Activated T-helper 1 cell treated with anti-CD3 and anti-CD28 coated beads, Interleukin-12 subunit alpha, Interleukin-12 subunit beta, Interleukin-2, Interleukin-4 antibody, amounts not matched to agents 30 ng/mL and 10 ng/mL and 1 ng/mL, durations not matched to agents 14 hours and 24 hours and 36 hours (primary cell): ENCODE measurements at regions not wholly inside any gene's neighbourhood (a gene's known extent, or its start where the extent isn't known, plus 50 kb on each side); places are given as distances from the start of the nearest gene placed in this dataset.

Experiments
- DNase-seq: peaks from one replicate; pipeline ENCODE4 v3.0.0; 2021; ENCODE audit warnings: low spot score
- H3K27ac Mint-ChIP-seq: one replicate; pipeline ENCODE4 v1.8.0; 2021; ENCODE audit warnings: mild to moderate bottlenecking, mixed read lengths
- H3K27me3 Mint-ChIP-seq: one replicate; pipeline ENCODE4 v1.8.0; 2022; ENCODE audit warnings: mild to moderate bottlenecking, moderate library complexity, mixed read lengths; ENCODE audit not compliant: insufficient read depth
- H3K36me3 Mint-ChIP-seq: one replicate; pipeline ENCODE4 v1.8.0; 2021; ENCODE audit warnings: low read depth, mixed read lengths
- H3K4me1 Mint-ChIP-seq: one replicate; pipeline ENCODE4 v1.8.0; 2021; ENCODE audit warnings: low read depth, mixed read lengths
- H3K4me3 Mint-ChIP-seq: one replicate; pipeline ENCODE4 v1.8.0; 2021; ENCODE audit warnings: mild to moderate bottlenecking, moderate library complexity, mixed read lengths
- H3K9me3 Mint-ChIP-seq: one replicate; pipeline ENCODE4 v1.8.0; 2021; ENCODE audit warnings: mixed read lengths
- intact Hi-C: fragments of 100-400 bp; cut with micrococcal nuclease; formaldehyde crosslinking; loops from one replicate; pipeline ENCODE4 v1.15.1; 2024

DNA sequence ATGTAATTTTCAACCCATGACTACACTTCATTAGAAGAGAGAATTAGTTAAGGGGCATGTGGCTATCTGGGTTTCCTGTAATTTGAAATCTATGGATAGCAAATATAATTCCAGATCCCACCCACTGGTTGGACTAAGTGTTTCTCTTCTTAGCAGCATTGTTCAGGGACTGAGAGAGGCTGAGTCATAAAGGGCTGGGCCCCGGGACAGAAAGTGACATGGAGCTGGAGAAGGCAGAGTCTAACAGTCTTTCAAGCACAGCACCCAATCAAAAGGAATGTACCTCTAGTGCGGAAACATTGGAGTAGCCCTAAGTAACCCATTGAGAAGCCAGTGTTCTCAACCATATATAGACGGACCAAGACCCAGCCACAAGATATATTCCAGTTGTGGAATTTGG, 363.9 kb downstream of the DHX35 start:
- Mint-ChIP-seq H3K9me3 (no peaks in the 10 kb centered on the region), H3K27me3 (peaks cover 6% of the 10 kb centered on the region), H3K4me1 (no peaks in the 10 kb centered on the region), H3K4me3 (no peak overlapping the region), H3K36me3 (no peaks in the 10 kb centered on the region), H3K27ac (no peak overlapping the region)
- no peak for DNase-seq
- intact Hi-C loops: no loop called here

DNA sequence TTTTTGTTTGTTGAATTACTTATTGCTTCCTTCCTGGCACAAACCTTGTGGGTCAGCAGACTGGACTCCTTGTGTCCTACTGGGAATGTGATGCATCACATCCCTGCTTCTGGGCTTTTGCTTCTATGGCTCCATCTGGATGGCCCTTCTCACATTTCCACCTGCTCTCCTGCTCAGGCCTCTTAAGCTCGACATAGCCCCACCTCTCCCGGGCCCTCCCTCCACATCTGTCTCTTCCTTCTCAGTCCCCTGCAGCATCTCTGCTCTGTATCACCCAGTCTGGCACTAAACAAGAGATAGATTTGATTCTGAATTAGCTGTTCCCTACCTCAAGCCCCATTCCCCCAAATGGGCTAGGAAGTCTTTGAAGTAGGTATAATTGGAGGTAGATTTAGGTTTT, 356.8 kb downstream of the DHX35 start:
- Mint-ChIP-seq H3K4me3 (no peak overlapping the region), H3K36me3 (no peaks in the 10 kb centered on the region), H3K27me3 (peaks cover under 1% of the 10 kb centered on the region), H3K9me3 (no peaks in the 10 kb centered on the region), H3K4me1 (no peaks in the 10 kb centered on the region), H3K27ac (no peak overlapping the region)
- DNase-seq: no peak
- intact Hi-C loops: no loop called here

DNA sequence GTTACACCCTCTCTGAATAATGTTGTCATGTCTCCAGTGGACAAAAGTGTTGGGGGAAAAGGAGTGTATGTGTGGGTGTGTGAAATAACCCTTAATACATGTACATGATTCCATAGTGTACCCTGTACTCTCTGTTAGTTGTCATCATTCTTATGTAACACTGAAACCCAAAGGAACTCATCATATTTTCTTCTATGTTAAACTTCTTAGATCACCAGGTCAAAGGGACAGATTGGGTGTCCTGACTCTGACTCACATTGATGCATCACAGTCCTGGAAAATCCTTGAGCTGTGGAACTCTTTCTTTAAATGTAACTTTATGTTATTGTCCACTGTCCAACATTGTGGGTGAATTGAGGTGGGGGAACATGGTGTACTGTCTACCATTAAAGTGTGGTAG, 350.5 kb downstream of the DHX35 start:
- Mint-ChIP-seq H3K4me3 (no peak overlapping the region), H3K36me3 (no peaks in the 10 kb centered on the region), H3K9me3 (peaks cover 4% of the 10 kb centered on the region), H3K27ac (no peak overlapping the region), H3K27me3 (peaks cover 2% of the 10 kb centered on the region), H3K4me1 (no peaks in the 10 kb centered on the region)
- intact Hi-C loops: no loop called here
- DNase-seq: no peak

DNA sequence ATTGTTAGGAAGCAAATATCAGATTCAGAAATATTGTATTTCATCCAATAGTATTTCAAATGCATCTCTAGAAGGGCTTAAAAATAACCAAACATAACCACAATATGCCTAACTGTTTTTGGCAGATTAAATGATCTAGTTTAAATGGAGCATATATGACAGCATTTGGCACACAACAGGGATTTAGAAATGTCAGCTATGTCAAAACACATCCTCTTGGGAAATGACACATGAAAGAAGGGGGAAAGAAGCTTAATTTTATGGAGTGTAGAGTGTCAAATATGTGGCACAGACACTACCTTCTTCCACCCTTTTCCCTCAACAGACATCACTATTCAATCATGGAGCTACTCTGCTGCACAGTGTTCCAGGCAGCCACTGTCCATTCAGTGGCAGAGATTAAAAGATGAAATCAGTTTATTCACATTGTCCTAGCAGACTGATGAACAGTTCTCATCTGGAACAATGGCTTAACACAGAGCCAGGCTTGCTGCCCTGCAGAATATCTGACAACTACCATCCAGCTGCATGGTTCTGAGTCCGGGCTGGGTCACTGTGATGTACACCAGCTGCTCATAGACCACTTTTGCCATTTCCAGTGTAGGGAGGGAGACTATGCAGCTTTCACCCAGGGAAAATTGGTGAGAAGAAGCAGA, 349.8 kb downstream of the DHX35 start:
- DNase-seq: no peak
- H3K4me1 Mint-ChIP-seq: no peaks in the 10 kb centered on the region
- intact Hi-C loops: no loop called here
- H3K9me3 Mint-ChIP-seq: peaks cover 4% of the 10 kb centered on the region
- no peak overlapping the region for H3K27ac Mint-ChIP-seq
- H3K36me3 Mint-ChIP-seq: no peaks in the 10 kb centered on the region
- peaks cover 2% of the 10 kb centered on the region for H3K27me3 Mint-ChIP-seq
- H3K4me3 Mint-ChIP-seq: no peak overlapping the region

DNA sequence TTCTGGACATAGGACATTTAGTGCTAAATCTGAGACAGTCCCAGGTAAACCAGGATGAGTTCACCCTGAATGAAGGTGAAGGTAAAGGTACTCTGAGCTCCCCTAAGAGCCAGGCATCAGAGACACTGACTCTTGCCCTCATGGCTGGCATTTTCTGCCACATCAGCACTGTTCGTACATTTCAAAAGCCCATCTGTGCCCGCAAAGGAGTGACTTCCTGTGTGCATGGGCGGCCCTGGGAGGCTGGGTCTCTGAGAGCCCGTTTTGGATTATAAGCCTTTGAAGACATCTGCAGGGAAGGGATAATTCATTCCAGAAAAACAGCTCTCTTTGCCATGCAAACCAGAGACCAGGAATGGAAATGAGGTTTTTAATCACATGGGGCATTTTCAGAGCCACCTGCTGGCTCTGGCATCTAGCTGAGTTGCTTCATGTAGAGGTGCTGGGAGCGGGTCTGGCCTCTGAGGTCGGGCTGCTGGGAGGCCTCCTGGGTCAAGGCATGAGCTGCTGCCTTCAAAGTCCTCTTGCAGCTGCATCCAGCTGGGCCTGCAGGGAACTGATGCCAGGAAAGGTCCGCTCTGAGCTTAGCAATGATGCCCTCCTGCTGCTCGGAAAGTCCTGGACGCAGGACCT, 348.3 kb downstream of the DHX35 start:
- H3K4me3 Mint-ChIP-seq: no peak overlapping the region
- H3K27ac Mint-ChIP-seq: no peak overlapping the region
- peaks cover 4% of the 10 kb centered on the region for H3K9me3 Mint-ChIP-seq
- peaks cover 2% of the 10 kb centered on the region for H3K27me3 Mint-ChIP-seq
- DNase-seq: no peak
- no peaks in the 10 kb centered on the region for H3K4me1 Mint-ChIP-seq
- H3K36me3 Mint-ChIP-seq: no peaks in the 10 kb centered on the region
- intact Hi-C loops: no loop called here

DNA sequence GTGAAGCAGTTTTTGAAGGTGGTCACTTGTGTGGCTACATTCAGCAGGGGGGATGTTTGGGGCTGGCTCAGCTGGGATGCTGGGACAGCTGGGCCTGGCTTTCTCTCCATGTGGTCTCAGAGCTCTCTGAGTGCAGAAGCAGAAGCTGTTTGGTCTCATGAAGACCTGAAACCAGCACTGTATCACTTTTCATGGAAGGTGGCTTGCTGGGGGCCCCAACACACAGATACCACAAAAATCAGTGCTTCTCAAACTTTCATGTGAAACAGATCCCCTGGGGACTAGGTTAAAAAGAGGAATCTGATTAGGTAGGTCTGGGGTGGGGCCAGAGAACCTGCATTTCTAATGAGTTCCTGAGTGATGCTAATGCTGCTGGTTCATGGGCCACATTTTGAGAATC, 347.3 kb downstream of the DHX35 start:
- no peak for DNase-seq
- Mint-ChIP-seq H3K27ac (no peak overlapping the region), H3K36me3 (no peaks in the 10 kb centered on the region), H3K9me3 (peaks cover 4% of the 10 kb centered on the region), H3K27me3 (peaks cover 2% of the 10 kb centered on the region), H3K4me1 (no peaks in the 10 kb centered on the region), H3K4me3 (no peak overlapping the region)
- intact Hi-C loops: no loop called here

DNA sequence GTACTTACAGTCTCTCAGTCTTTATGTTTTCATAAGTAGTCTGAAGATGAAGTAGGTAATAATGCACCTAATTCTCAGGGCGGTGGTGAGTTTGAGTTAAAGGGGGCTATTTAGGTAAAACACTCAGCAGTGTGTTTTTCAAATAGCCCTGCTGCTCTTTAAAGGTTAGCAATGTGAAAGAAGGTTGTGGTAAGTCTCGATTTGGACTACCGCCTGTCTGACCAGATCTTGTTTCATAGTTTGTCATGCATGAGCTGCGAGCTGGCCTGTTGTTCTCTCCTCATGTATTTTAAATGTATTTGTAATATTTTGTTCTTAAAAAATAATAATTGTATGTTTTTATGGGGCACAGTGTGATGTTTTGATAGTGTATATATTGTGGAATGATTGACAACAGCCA, 340.2 kb downstream of the DHX35 start:
- Mint-ChIP-seq H3K4me1 (no peaks in the 10 kb centered on the region), H3K4me3 (no peak overlapping the region)
- intact Hi-C loops: no loop called here

DNA sequence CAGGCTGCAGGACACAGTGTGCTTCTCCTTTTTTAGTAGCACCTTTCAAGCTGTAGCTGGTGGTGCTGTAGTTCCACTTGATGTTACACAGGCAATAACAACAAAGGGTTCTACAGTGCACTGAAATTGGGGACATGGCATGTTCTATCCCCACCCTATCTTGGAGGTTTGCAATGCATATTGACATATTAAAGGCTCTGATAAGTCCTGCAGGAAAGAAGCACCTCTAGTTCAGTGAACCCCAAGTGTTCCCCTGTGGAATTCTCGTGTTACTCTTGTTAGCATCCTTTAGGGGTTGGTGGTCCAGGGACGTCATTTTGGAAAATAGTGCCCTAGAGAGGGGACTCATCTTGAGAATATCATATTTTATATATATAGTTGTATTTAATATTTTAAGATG, 337.6 kb downstream of the DHX35 start:
- Mint-ChIP-seq H3K27ac (no peak overlapping the region), H3K9me3 (no peaks in the 10 kb centered on the region), H3K36me3 (no peaks in the 10 kb centered on the region), H3K4me1 (no peaks in the 10 kb centered on the region), H3K27me3 (no peaks in the 10 kb centered on the region), H3K4me3 (no peak overlapping the region)
- no peak for DNase-seq
- intact Hi-C loops: no loop called here

More for the DNA sequence above, 340.2 kb downstream of the DHX35 start:
- no peak for DNase-seq
- Mint-ChIP-seq H3K27me3 (no peaks in the 10 kb centered on the region), H3K9me3 (no peaks in the 10 kb centered on the region), H3K36me3 (no peaks in the 10 kb centered on the region), H3K27ac (no peak overlapping the region)

DNA sequence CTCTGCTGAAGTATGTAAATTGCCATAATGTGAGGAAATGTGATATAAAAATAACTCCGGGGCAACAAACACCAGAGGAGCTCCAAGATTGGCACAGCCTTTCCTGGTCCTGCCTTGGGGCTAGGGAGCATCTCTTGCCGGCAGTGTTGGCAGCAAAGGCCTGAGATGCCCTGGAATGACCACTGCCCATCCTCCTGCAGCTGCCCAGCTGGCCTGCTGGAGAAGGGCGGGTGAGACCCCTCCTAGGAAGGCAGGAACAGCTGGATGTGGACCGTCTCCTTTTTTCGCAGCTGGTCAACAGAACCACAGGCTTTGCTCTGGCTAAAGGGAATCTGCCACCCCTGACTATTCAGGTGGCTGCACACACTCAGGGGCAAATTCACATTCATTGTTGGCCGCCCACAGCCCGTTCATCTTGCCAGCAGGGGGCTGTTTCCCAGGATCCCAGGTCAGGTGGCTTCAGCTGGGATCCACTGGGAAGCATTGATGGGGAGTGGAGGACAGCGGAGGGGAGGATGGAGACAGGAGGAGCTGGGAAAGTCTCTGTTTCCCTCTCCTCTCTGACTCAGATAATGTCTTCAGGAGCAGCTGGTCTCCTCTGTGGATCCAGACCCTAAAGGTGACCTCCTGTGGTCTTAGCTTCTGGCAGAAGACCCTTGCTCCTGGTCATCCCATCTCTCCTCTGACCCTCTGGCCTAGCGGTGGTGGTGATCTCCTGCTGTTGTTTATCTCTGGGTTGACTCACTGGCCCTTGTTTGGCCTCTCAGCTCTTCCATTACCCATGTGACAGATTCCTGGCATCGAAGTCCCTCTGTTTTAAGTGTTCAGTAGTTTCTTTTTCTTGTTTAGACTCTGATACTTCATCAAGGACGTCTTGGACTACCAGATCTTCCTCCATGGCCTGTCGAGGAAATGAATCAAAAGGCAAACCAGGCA, 336.7 kb downstream of the DHX35 start:
- H3K36me3 Mint-ChIP-seq: no peaks in the 10 kb centered on the region
- H3K4me1 Mint-ChIP-seq: no peaks in the 10 kb centered on the region
- H3K27me3 Mint-ChIP-seq: no peaks in the 10 kb centered on the region
- no peak overlapping the region for H3K27ac Mint-ChIP-seq
- no peaks in the 10 kb centered on the region for H3K9me3 Mint-ChIP-seq
- DNase-seq: no peak
- no peak overlapping the region for H3K4me3 Mint-ChIP-seq
- intact Hi-C loops: no loop called here

DNA sequence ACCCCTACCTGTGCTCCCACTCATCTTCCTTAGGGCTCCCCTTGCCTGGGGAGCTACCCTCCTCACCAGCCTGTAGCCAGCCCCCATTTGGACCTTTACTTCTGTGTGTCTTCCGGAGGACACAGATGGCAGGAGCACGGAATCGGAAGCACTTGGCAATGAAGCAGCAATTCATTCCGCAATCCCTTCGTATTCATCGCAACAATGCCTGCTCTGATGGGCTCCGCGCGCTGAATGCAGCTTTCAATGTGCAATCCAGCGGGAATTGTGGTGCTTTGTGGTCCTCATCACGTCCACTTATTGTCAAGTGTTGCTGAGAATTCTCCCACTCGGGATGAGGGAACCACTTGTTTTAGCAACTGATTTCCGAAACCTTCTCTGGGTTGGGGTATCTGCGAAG, 336.0 kb downstream of the DHX35 start:
- no peaks in the 10 kb centered on the region for H3K36me3 Mint-ChIP-seq
- no peak overlapping the region for H3K27ac Mint-ChIP-seq
- no peaks in the 10 kb centered on the region for H3K27me3 Mint-ChIP-seq
- intact Hi-C loops: no loop called here
- DNase-seq: no peak
- H3K9me3 Mint-ChIP-seq: no peaks in the 10 kb centered on the region
- no peaks in the 10 kb centered on the region for H3K4me1 Mint-ChIP-seq
- no peak overlapping the region for H3K4me3 Mint-ChIP-seq

DNA sequence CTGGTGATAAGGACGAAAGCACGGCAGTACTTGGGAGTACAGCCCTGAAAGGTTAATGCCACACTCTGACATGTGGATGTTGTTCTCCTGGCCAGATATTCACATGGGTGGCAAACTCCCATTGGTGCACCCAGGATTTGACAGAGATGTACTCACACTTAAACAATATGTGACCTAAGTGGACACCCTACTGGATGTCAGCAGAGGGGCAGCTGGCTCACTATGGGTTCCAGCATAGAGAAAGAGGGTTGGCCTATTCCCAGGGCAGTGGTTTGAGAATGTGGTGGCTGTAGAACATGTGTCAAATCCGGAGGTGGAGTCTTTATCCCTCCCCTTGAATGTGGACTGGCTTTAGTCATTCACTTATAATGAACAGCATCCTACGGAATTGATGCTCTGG, 333.2 kb downstream of the DHX35 start:
- H3K36me3 Mint-ChIP-seq: no peaks in the 10 kb centered on the region
- DNase-seq: no peak
- intact Hi-C loops: no loop called here
- H3K9me3 Mint-ChIP-seq: no peaks in the 10 kb centered on the region
- no peaks in the 10 kb centered on the region for H3K4me1 Mint-ChIP-seq
- H3K27me3 Mint-ChIP-seq: peaks cover 2% of the 10 kb centered on the region
- H3K4me3 Mint-ChIP-seq: no peak overlapping the region
- no peak overlapping the region for H3K27ac Mint-ChIP-seq

DNA sequence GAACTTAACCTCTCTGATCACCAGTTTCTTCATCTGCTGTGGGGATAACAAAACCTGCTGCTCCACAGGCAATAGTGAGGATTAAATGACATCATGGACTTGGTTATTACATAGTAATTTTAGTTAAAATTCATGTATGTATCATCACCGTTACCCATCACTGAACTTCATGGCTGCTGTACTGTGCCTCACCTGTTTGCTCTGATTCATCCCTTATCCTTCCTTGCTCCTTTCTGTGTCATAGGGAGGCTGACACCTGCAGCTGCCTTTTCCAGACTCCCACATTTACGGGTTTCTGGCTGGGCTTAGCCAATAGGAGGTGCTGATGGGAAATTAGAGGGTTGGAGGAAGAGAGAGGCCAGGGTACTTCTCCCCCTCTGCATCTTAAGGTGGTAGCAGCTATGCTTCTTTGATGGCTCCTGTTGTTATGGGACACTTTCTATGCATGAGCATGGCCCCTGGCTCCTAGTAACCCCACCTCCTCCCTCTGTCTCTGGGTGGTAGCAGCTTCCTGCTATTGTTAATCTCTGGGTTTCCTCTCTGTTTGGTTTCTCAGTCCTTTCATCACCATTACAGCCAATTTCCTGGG, 332.1 kb downstream of the DHX35 start:
- Mint-ChIP-seq H3K27me3 (peaks cover 2% of the 10 kb centered on the region), H3K9me3 (no peaks in the 10 kb centered on the region), H3K4me3 (no peak overlapping the region), H3K4me1 (no peaks in the 10 kb centered on the region), H3K27ac (no peak overlapping the region), H3K36me3 (no peaks in the 10 kb centered on the region)
- intact Hi-C loops: no loop called here
- DNase-seq: no peak

DNA sequence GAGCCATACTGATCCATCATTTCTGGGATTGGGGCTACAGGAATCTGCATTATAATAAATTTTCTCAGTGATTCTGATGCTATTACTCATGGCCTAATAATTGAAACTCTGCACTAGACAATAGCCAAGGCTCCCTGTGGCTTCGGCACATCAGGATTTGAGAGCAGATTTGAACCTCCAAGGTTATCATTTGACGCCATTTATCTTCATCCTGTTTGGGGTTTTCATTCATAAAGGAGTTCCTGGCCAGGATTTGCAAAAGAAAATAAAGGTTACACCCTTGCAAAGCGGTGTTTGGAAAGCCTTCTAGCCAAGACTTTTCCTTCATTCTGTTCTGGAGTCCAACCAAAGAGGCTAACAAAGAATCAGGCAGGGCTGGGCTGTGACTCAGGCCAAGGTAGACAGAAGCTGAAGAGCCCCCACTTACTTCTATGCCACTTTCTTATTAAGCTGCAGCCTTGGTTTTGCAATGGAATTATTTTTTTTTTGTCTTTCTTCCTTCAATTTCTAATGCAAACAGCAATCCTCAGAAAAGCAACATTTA, 330.1 kb downstream of the DHX35 start:
- Mint-ChIP-seq H3K36me3 (no peaks in the 10 kb centered on the region), H3K27ac (no peak overlapping the region), H3K4me3 (no peak overlapping the region), H3K9me3 (no peaks in the 10 kb centered on the region), H3K4me1 (no peaks in the 10 kb centered on the region), H3K27me3 (peaks cover 2% of the 10 kb centered on the region)
- intact Hi-C loops: no loop called here
- no peak for DNase-seq
